ENCODE measurements at regions not wholly inside any gene's neighbourhood (a gene's known extent, or its start where the extent isn't known, plus 50 kb on each side); places are given as distances from the start of the nearest gene placed in this dataset.
A peak's percentile ranks its signal among the peaks of the same experiment; 100 is the strongest.

GRCh38 chr6:137353842-137354397 is 134.7 kb upstream of the IFNGR1 start:
- no peak for DNase-seq

GRCh38 chr6:137353346-137353745 is 134.2 kb upstream of the IFNGR1 start:
- no peak for DNase-seq

- DNase-seq = no peak
These were observed 133.7 kb upstream of the IFNGR1 start for GRCh38 chr6:137352859-137353258.

GRCh38 chr6:137351890-137352289 is 132.7 kb upstream of the IFNGR1 start:
- DNase-seq = no peak

GRCh38 chr6:137350857-137351256 is 131.7 kb upstream of the IFNGR1 start:
- no peak for DNase-seq

GRCh38 chr6:137349856-137350830 is 131.0 kb upstream of the IFNGR1 start:
- peak in 25 of 56 donors; percentile 9 to 78 (median 47) for DNase-seq

- no peak for DNase-seq
These were observed 129.6 kb upstream of the IFNGR1 start for GRCh38 chr6:137348777-137349176.

- DNase-seq = no peak
These were observed 124.1 kb upstream of the IFNGR1 start for GRCh38 chr6:137343241-137343640.

GRCh38 chr6:137342607-137343190 is 123.5 kb upstream of the IFNGR1 start:
- peak in 20 of 56 donors; percentile 13 to 66 (median 34) for DNase-seq

- peak in 50 of 56 donors; percentile 30 to 87 (median 64) for DNase-seq
These were observed 122.6 kb upstream of the IFNGR1 start for GRCh38 chr6:137341681-137342195.

- DNase-seq = no peak
These were observed 120.9 kb upstream of the IFNGR1 start for GRCh38 chr6:137339929-137340559.

GRCh38 chr6:137334884-137335283 is 115.7 kb upstream of the IFNGR1 start:
- no peak for DNase-seq

GRCh38 chr6:137334094-137334493 is 114.9 kb upstream of the IFNGR1 start:
- DNase-seq = no peak

- DNase-seq = no peak
These were observed 113.6 kb upstream of the IFNGR1 start for GRCh38 chr6:137332637-137333280.

GRCh38 chr6:137323860-137324259 is 104.7 kb upstream of the IFNGR1 start:
- DNase-seq = no peak

- DNase-seq = no peak
These were observed 101.1 kb upstream of the IFNGR1 start for GRCh38 chr6:137320271-137320670.

GRCh38 chr6:137316626-137317025 is 97.4 kb upstream of the IFNGR1 start:
- DNase-seq = no peak

- DNase-seq = no peak
These were observed 95.9 kb upstream of the IFNGR1 start for GRCh38 chr6:137315081-137315480.

GRCh38 chr6:137313928-137314855 is 95.0 kb upstream of the IFNGR1 start:
- peak in 44 of 56 donors; percentile 3 to 76 (median 31) for DNase-seq

- no peak for DNase-seq
These were observed 94.0 kb upstream of the IFNGR1 start for GRCh38 chr6:137313211-137313610.
